Rectal smooth muscle tissue (tissue), 1 donor: ENCODE measurements at regions not wholly inside any gene's neighbourhood (a gene's known extent, or its start where the extent isn't known, plus 50 kb on each side); places are given as distances from the start of the nearest gene placed in this dataset.
"Not testable (repeated sequence)": the region's sequence is repeated elsewhere in the genome, so short reads cannot be mapped to it uniquely, and the experiment has no call there.

Experiments used
- H3K27ac ChIP-seq: one replicate; pipeline ENCODE4 v1.7.0; 2013; ENCODE audit warnings: low read depth, low read length, inconsistent platforms
- H3K27me3 ChIP-seq: one replicate; pipeline ENCODE4 v1.7.0; 2013; ENCODE audit warnings: low read length; ENCODE audit not compliant: control insufficient read depth, insufficient read depth
- H3K36me3 ChIP-seq: one replicate; pipeline ENCODE4 v1.7.0; 2013; ENCODE audit warnings: low read length; ENCODE audit not compliant: control insufficient read depth, insufficient read depth
- H3K4me1 ChIP-seq: one replicate; pipeline ENCODE4 v1.7.0; 2013; ENCODE audit warnings: low read length; ENCODE audit not compliant: control insufficient read depth, insufficient read depth
- H3K4me3 ChIP-seq: one replicate; pipeline ENCODE4 v1.7.0; 2013; ENCODE audit warnings: low read length
- H3K9ac ChIP-seq: one replicate; pipeline ENCODE4 v1.7.0; 2013; ENCODE audit warnings: low read length

GRCh38 chr14:22266683-22267082, 322.3 kb downstream of the DAD1 start:
- Histone ChIP-seq H3K4me1 (no peaks in the 10 kb centered on the region), H3K27me3 (no peaks in the 10 kb centered on the region), H3K27ac (no peak overlapping the region), H3K4me3 (no peak overlapping the region), H3K36me3 (no peaks in the 10 kb centered on the region), H3K9ac (no peak overlapping the region)

- H3K9ac ChIP-seq: no peak overlapping the region
- no peak overlapping the region for H3K4me3 ChIP-seq
- no peaks in the 10 kb centered on the region for H3K4me1 ChIP-seq
- H3K36me3 ChIP-seq: no peaks in the 10 kb centered on the region
- H3K27ac ChIP-seq: no peak overlapping the region
- no peaks in the 10 kb centered on the region for H3K27me3 ChIP-seq
Measured at GRCh38 chr14:22266142-22266442, 322.9 kb downstream of the DAD1 start.

GRCh38 chr14:22265319-22266141, 323.5 kb downstream of the DAD1 start:
- Histone ChIP-seq H3K27ac (no peak overlapping the region), H3K36me3 (no peaks in the 10 kb centered on the region), H3K4me3 (no peak overlapping the region), H3K4me1 (no peaks in the 10 kb centered on the region), H3K9ac (no peak overlapping the region), H3K27me3 (no peaks in the 10 kb centered on the region)

- Histone ChIP-seq H3K27me3 (no peaks in the 10 kb centered on the region), H3K36me3 (no peaks in the 10 kb centered on the region), H3K9ac (no peak overlapping the region), H3K4me3 (no peak overlapping the region), H3K4me1 (no peaks in the 10 kb centered on the region), H3K27ac (no peak overlapping the region)
Measured at GRCh38 chr14:22264759-22265158, 324.3 kb downstream of the DAD1 start.

GRCh38 chr14:22263961-22264360, 325.1 kb downstream of the DAD1 start:
- no peaks in the 10 kb centered on the region for H3K27me3 ChIP-seq
- no peaks in the 10 kb centered on the region for H3K36me3 ChIP-seq
- no peaks in the 10 kb centered on the region for H3K4me1 ChIP-seq
- no peak overlapping the region for H3K9ac ChIP-seq
- H3K27ac ChIP-seq: no peak overlapping the region
- H3K4me3 ChIP-seq: no peak overlapping the region

GRCh38 chr14:22262881-22263280, 326.1 kb downstream of the DAD1 start:
- Histone ChIP-seq H3K27me3 (no peaks in the 10 kb centered on the region), H3K4me1 (no peaks in the 10 kb centered on the region), H3K9ac (no peak overlapping the region), H3K36me3 (no peaks in the 10 kb centered on the region), H3K27ac (no peak overlapping the region), H3K4me3 (no peak overlapping the region)

- Histone ChIP-seq H3K27ac (no peak overlapping the region), H3K27me3 (no peaks in the 10 kb centered on the region), H3K9ac (no peak overlapping the region), H3K4me1 (peaks cover 2% of the 10 kb centered on the region), H3K4me3 (no peak overlapping the region), H3K36me3 (no peaks in the 10 kb centered on the region)
Measured at GRCh38 chr14:22255017-22255950, 333.7 kb downstream of the DAD1 start.

- H3K27me3 ChIP-seq: no peaks in the 10 kb centered on the region
- H3K36me3 ChIP-seq: no peaks in the 10 kb centered on the region
- H3K4me3 ChIP-seq: no peak overlapping the region
- H3K27ac ChIP-seq: no peak overlapping the region
- no peak overlapping the region for H3K9ac ChIP-seq
- H3K4me1 ChIP-seq: peaks cover 2% of the 10 kb centered on the region
Measured at GRCh38 chr14:22252686-22253085, 336.3 kb downstream of the DAD1 start.

GRCh38 chr14:22251090-22251489, 337.9 kb downstream of the DAD1 start:
- no peaks in the 10 kb centered on the region for H3K27me3 ChIP-seq
- no peak overlapping the region for H3K4me3 ChIP-seq
- peaks cover 2% of the 10 kb centered on the region for H3K4me1 ChIP-seq
- H3K27ac ChIP-seq: no peak overlapping the region
- H3K9ac ChIP-seq: no peak overlapping the region
- no peaks in the 10 kb centered on the region for H3K36me3 ChIP-seq

- no peak overlapping the region for H3K9ac ChIP-seq
- H3K4me1 ChIP-seq: peaks cover 2% of the 10 kb centered on the region
- H3K4me3 ChIP-seq: no peak overlapping the region
Measured at GRCh38 chr14:22249770-22250169, 339.3 kb downstream of the DAD1 start.

GRCh38 chr14:22243971-22244581, 344.9 kb downstream of the DAD1 start:
- Histone ChIP-seq H3K27me3 (no peaks in the 10 kb centered on the region), H3K27ac (no peak overlapping the region), H3K4me3 (no peak overlapping the region), H3K4me1 (no peaks in the 10 kb centered on the region), H3K9ac (no peak overlapping the region), H3K36me3 (no peaks in the 10 kb centered on the region)

More at GRCh38 chr14:22249770-22250169, 339.3 kb downstream of the DAD1 start:
- Histone ChIP-seq H3K36me3 (no peaks in the 10 kb centered on the region), H3K27ac (no peak overlapping the region), H3K27me3 (no peaks in the 10 kb centered on the region)

GRCh38 chr14:22238320-22238719, 350.7 kb downstream of the DAD1 start:
- H3K4me1 ChIP-seq, H3K27me3 ChIP-seq, H3K9ac ChIP-seq, H3K27ac ChIP-seq, H3K36me3 ChIP-seq, H3K4me3 ChIP-seq: not testable (repeated sequence)
